ENCODE measurements at regions not wholly inside any gene's neighbourhood (a gene's known extent, or its start where the extent isn't known, plus 50 kb on each side); places are given as distances from the start of the nearest gene placed in this dataset.

DNA sequence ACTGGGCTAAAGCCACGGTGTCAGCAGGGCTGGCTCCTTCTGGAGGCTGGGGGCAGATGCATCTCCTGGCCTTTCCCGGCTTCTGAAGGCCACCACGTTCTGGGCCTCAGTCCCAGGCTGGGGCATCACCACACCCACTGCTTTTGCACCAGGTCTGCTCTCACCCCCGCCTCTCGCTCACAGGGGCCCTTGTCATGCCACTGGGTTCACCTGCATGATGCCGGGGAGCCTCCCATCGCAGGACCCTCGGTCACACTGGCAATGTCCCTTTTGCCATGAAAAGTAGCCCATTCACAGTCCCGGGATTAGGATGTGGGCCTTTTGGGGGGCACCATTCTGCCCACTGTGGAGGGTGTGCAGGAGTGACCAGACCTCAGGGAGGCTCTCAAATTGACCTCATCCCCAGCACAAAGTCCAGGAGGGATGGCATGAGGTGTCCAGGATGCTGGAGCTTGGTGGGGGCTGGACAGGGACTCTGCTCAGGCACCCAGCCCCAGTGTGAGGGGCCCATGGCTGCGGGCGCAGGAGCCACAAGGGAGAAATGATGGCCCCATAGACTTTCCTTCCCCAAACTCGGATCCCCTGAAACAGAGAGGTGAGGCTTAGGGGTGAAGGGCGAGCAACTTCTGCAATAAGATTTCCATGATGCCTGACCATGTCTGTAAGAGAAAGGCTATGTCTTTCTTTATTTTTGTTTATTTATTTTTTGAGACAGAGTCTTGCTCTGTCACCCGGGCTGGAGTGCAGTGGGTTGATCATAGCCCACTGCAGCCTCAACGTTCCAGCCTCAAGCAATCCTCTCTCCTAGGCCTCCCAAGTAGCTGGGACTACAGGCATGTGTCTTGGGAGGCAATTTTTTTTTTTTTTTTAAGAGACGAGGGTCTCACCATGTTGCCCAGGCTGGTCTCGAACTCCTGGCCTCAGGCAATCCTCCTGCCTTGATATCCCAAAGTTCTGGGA, 189.1 kb downstream of the GOLGA6L6 start:
- CTCF ChIA-PET: no interaction called here
- no peak for TF ChIP-seq ARNT (IDR thresholded peaks at IDR 0.05)
- no peak for TF ChIP-seq L3MBTL2 (conservative IDR thresholded peaks at IDR 0.05)
- TF ChIP-seq TARDBP (IDR thresholded peaks at IDR 0.05): no peak
- TF ChIP-seq ZNF384 (IDR thresholded peaks at IDR 0.05): no peak
- TF ChIP-seq, protein P1, sequence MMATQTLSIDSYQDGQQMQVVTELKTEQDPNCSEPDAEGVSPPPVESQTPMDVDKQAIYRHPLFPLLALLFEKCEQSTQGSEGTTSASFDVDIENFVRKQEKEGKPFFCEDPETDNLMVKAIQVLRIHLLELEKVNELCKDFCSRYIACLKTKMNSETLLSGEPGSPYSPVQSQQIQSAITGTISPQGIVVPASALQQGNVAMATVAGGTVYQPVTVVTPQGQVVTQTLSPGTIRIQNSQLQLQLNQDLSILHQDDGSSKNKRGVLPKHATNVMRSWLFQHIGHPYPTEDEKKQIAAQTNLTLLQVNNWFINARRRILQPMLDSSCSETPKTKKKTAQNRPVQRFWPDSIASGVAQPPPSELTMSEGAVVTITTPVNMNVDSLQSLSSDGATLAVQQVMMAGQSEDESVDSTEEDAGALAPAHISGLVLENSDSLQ (IDR thresholded peaks at IDR 0.05): no peak
- no peak for TF ChIP-seq HDGF (IDR thresholded peaks at IDR 0.05; ENCODE audit: borderline replicate concordance)
- TF ChIP-seq SUZ12 (IDR thresholded peaks at IDR 0.05): no peak
- no peak for TF ChIP-seq LEF1 (IDR thresholded peaks at IDR 0.05; ENCODE audit: borderline replicate concordance)
- TF ChIP-seq FOXK2 (IDR thresholded peaks at IDR 0.05): no peak
- no peak for TF ChIP-seq ELF4 (IDR thresholded peaks at IDR 0.05)
- TF ChIP-seq CTBP1 (IDR thresholded peaks at IDR 0.05; ENCODE audit: borderline replicate concordance): no peak
- POLR2A ChIA-PET: no interaction called here
- DNase-seq (ENCODE audit: extremely low spot score): no peak

DNA sequence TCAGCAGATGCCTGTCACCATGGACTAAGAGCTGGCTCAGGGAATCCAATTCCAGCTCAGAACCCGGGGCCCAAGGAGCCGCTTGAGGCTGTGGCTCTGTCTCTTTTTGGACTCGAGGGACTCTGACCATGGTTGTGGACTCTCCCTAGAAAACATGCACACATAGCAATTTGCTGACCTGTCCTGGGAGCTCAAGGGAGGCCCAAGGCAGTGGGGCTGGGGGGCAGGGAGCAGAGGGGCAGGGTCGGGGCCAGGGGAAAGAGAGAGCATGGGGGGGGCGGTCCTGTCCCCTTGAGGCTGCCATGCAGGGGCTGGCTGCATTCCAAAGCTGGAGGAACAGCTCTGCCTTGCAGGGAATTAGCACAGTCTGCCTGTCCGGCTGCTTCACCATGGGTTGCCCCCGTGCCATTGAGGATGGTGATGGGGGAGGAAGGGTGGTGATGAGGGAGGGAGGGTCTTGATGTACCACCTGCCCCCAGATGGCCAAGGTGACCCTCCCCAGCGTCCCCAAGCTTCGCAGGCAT, 190.1 kb downstream of the GOLGA6L6 start:
- CTCF ChIA-PET: no interaction called here
- TF ChIP-seq SP1 (IDR thresholded peaks at IDR 0.05) (no peak), FOXM1 (IDR thresholded peaks at IDR 0.05; ENCODE audit: borderline replicate concordance) (no peak), TARDBP (IDR thresholded peaks at IDR 0.05) (no peak), CTBP1 (IDR thresholded peaks at IDR 0.05; ENCODE audit: borderline replicate concordance) (no peak), SUZ12 (IDR thresholded peaks at IDR 0.05) (no peak)
- DNase-seq (ENCODE audit: extremely low spot score): no peak

DNA sequence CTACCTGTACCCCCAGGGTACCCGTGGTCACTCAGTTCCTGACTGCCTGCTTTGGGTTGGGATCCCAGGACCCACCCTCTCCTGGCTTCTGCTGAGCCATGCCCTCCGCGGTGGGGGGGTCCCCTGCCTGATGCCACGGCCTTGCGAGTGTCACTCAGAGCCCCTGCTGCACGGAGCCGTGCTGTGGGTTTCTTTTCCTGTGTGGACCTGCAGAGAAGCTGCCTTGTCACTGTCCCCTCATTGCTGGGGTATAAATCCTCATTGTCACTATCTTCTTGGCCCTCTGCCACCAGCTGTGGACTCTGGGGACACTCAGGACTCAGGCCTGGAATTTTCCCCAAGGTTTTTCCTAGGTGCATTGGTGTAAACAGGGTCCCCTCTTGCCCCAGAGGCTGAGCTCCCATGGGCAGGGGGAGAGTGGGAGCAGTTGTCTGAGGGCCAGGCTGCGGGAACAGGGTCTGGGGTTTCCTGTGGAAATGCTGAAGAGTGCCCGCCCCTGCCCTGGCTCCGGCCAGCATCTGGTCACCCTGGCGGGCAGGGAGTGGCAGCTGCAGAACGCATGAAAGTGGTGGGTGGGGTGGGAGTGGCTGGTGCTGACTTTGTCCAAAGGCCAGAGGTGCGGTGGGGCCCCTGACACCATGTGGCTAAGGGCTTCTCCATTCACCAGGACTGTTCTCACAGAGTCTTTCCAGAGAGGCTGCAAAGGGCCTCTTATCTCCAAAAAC, 191.7 kb downstream of the GOLGA6L6 start:
- TF ChIP-seq TARDBP (IDR thresholded peaks at IDR 0.05): no peak
- ChIA-PET CTCF (no interaction called here), POLR2A (no interaction called here)
- DNase-seq (ENCODE audit: extremely low spot score): no peak

More for the DNA sequence above, 190.1 kb downstream of the GOLGA6L6 start:
- POLR2A ChIA-PET: no interaction called here

DNA sequence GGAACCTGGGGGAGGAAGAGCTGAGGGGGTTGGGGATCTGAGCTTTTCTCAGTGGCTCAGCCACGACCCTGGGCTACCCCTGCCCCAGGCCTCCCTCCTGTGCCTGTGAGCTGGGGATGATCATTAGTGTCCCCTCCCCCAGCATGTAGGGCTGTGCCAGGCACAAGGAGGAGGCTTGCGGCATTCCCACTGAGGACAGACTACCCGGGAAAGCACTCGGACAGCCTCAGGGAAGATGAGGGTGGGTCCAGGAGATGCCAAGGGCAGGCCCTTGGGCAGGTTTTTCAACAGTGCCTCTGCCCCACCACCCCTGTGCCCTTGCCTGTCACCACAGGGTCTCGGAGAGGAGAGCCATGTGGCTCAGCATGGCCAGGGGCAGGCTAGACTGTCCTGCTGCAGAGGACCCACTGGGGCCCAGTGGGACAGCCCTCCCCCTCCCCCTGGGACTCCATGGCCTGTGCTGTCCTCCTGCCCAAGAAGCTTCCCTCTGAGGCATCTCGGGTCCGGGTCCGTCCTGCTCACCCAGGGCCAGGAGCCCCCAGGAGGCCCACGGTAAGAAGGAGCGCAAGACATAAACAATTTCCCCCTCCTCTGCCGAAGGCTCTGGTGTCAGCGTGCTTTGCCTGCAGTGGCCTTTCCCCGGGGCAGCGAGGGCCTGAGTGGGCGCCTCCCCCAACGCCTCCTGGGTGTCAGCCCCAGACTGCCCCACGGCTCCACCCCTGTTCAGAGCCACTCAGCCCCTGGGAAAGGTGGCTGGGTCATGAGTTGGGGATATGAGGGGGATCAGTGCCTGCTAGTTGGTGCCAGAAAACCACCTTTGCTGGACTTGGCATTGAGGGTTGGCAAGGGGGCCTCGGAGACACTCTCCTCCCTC, 192.5 kb downstream of the GOLGA6L6 start:
- CTCF ChIA-PET: no interaction called here
- TF ChIP-seq ARNT (IDR thresholded peaks at IDR 0.05) (no peak), L3MBTL2 (conservative IDR thresholded peaks at IDR 0.05) (no peak), NFRKB (IDR thresholded peaks at IDR 0.05) (no peak), SP1 (IDR thresholded peaks at IDR 0.05) (no peak), ELF4 (IDR thresholded peaks at IDR 0.05) (no peak), LEF1 (IDR thresholded peaks at IDR 0.05; ENCODE audit: borderline replicate concordance) (no peak), TARDBP (IDR thresholded peaks at IDR 0.05) (no peak), FOXM1 (IDR thresholded peaks at IDR 0.05; ENCODE audit: borderline replicate concordance) (no peak), FOXK2 (IDR thresholded peaks at IDR 0.05) (no peak), HDGF (IDR thresholded peaks at IDR 0.05; ENCODE audit: borderline replicate concordance) (no peak), BHLHE40 (IDR thresholded peaks at IDR 0.05; ENCODE audit: borderline replicate concordance) (no peak), CTBP1 (IDR thresholded peaks at IDR 0.05; ENCODE audit: borderline replicate concordance) (no peak), FOXA1 (IDR thresholded peaks at IDR 0.05) (no peak), SUZ12 (IDR thresholded peaks at IDR 0.05) (no peak), ZNF384 (IDR thresholded peaks at IDR 0.05) (no peak)
- TF ChIP-seq, protein P1 (IDR thresholded peaks at IDR 0.05): no peak
- POLR2A ChIA-PET: no interaction called here
- DNase-seq (ENCODE audit: extremely low spot score): no peak

DNA sequence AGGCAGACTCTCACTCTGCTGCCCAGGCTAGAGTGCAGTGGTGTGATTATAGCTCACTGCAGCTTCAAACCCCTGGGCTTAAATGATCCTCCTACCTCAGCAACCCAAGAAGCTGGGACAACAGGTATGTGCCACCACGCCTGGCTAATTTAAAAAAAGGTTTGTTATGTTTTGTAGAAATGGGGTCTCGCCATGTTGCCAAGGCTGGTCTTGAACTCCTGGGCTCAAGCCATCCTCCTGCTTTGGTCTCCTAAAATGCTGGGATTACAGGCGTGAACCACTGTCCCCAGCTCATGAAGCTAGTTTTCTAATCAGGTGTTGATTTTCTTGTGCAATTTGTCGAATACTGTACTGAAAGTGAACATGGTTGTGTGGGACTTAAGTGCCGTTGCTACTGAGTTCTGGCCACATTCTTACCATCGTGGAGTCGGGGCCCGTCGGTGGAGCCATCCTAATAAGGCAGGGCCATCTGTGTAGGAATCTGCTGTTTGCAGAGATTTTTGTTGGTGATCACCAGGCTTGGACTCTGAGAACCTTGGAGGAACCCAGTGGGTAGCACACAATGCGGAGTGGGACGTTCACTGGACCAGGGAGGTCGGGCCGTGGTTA, 193.2 kb downstream of the GOLGA6L6 start:
- ChIA-PET CTCF (no interaction called here), POLR2A (no interaction called here)
- TF ChIP-seq FOXK2 (IDR thresholded peaks at IDR 0.05) (no peak), ZNF384 (IDR thresholded peaks at IDR 0.05) (no peak), SP1 (IDR thresholded peaks at IDR 0.05) (no peak), BHLHE40 (IDR thresholded peaks at IDR 0.05; ENCODE audit: borderline replicate concordance) (no peak), TARDBP (IDR thresholded peaks at IDR 0.05) (no peak), L3MBTL2 (conservative IDR thresholded peaks at IDR 0.05) (no peak), ARNT (IDR thresholded peaks at IDR 0.05) (no peak), NFRKB (IDR thresholded peaks at IDR 0.05) (no peak), SUZ12 (IDR thresholded peaks at IDR 0.05) (no peak)
- no peak for DNase-seq (ENCODE audit: extremely low spot score)

All from HEK293T (cell line).